SK-N-SH (cell line): ENCODE measurements at regions not wholly inside any gene's neighbourhood (a gene's known extent, or its start where the extent isn't known, plus 50 kb on each side); places are given as distances from the start of the nearest gene placed in this dataset.

Experiments used
- CTCF ChIA-PET: fragments of 300-600, 350-600 bp; formaldehyde crosslinking; extraction: SDS; loops from one replicate; lab custom pipeline; 2021; lab: Yijun Ruan, JAX
- POLR2A ChIA-PET: fragments of 350-600 bp; sonication (Branson Sonifier 250); formaldehyde crosslinking; extraction: SDS; loops from one replicate; lab custom pipeline; 2020; ENCODE audit warnings: antibody characterized with exemption, inconsistent platforms; lab: Yijun Ruan, JAX
- DNase-seq: peaks from one replicate; pipeline ENCODE4 v3.0.0; 2012
- H2AFZ ChIP-seq: fragments of 200-600 bp; sonication (generic); 2 replicates; pipeline ENCODE4 v1.8.1; 2016; ENCODE audit warnings: antibody characterized with exemption, mild to moderate bottlenecking, low read depth
- H3F3A ChIP-seq: fragments of 200-600 bp; sonication (generic); replicated peaks from 2 replicates; pipeline ENCODE3; 2016; ENCODE audit warnings: antibody characterized with exemption, mild to moderate bottlenecking; ENCODE audit not compliant: insufficient read depth
- H3K27ac ChIP-seq, 2 experiments: fragments of 200-500 bp in 1 of 2; fragments of 200-600 bp in 1 of 2; sonication (Bioruptor generic) in 1 of 2; sonication (generic), shearing (Covaris generic) in 1 of 2; 2 replicates each; pipeline versions ENCODE4 v1.5.1 to v1.6.1; 2014 to 2016; ENCODE audit warnings: low read depth in 2 of 2, inconsistent platforms in 1 of 2, low read length in 1 of 2, mild to moderate bottlenecking in 1 of 2, mixed read lengths in 1 of 2
- H3K27me3 ChIP-seq: fragments of 200-600 bp; sonication (generic), shearing (Covaris generic); 2 replicates; pipeline ENCODE4 v1.6.1; 2016; ENCODE audit warnings: mixed run types; ENCODE audit not compliant: insufficient read depth
- H3K36me3 ChIP-seq, 2 experiments: fragments of 200-500 bp in 1 of 2; fragments of 200-600 bp in 1 of 2; sonication (Bioruptor generic) in 1 of 2; sonication (generic) in 1 of 2; replicated peaks in 1 of 2; 2 replicates each; pipeline versions ENCODE3 to v1.5.1; 2014 to 2016; ENCODE audit warnings: low read length in 1 of 2, mild to moderate bottlenecking in 1 of 2; ENCODE audit not compliant: insufficient read depth in 2 of 2, control insufficient read depth in 1 of 2
- H3K4me1 ChIP-seq, 2 experiments: fragments of 200-500 bp in 1 of 2; fragments of 200-600 bp in 1 of 2; sonication (Bioruptor generic) in 1 of 2; sonication (generic), shearing (Covaris generic) in 1 of 2; 2 replicates each; pipeline versions ENCODE4 v1.5.1 to v1.6.1; 2014 to 2016; ENCODE audit warnings: low read depth in 1 of 2, low read length in 1 of 2, mixed run types in 1 of 2; ENCODE audit not compliant: insufficient read depth in 2 of 2, control insufficient read depth in 1 of 2
- H3K4me2 ChIP-seq: fragments of 200-600 bp; sonication (generic), shearing (Covaris generic); 2 replicates; pipeline ENCODE4 v1.6.1; 2017; ENCODE audit warnings: mixed run types
- H3K4me3 ChIP-seq, 2 experiments: fragments of 200-500 bp in 1 of 2; fragments of 200-600 bp in 1 of 2; sonication (Bioruptor generic) in 1 of 2; sonication (generic), shearing (Covaris generic) in 1 of 2; 2 replicates each; pipeline versions ENCODE4 v1.5.1 to v1.8.1; 2014 to 2016; ENCODE audit warnings: low read depth in 2 of 2, inconsistent platforms in 1 of 2, low read length in 1 of 2, mild to moderate bottlenecking in 1 of 2, mixed read lengths in 1 of 2, moderate library complexity in 1 of 2
- H3K79me2 ChIP-seq: fragments of 200-600 bp; sonication (generic); 2 replicates; pipeline ENCODE4 v1.8.1; 2017; ENCODE audit warnings: mild to moderate bottlenecking; ENCODE audit not compliant: insufficient read depth
- H3K9ac ChIP-seq: fragments of 200-600 bp; sonication (generic); 2 replicates; pipeline ENCODE4 v1.6.1; 2017; ENCODE audit warnings: mixed run types
- H3K9me2 ChIP-seq: fragments of 200-600 bp; sonication (generic); 2 replicates; pipeline ENCODE4 v1.6.1; 2017; ENCODE audit warnings: mixed run types
- H3K9me3 ChIP-seq: fragments of 200-600 bp; sonication (generic); 2 replicates; pipeline ENCODE4 v1.6.1; 2017; ENCODE audit warnings: mixed run types, mild to moderate bottlenecking, moderate library complexity
- H4K20me1 ChIP-seq: fragments of 200-600 bp; sonication (generic); 2 replicates; pipeline ENCODE4 v1.6.1; 2017; ENCODE audit warnings: mild to moderate bottlenecking, mixed run types; ENCODE audit not compliant: insufficient read depth
- CHD2 ChIP-seq: fragments of 150-350 bp; IDR thresholded peaks from 2 replicates; pipeline ENCODE4 v1.6.1; 2018; ENCODE audit warnings: low read length; ENCODE audit not compliant: partially characterized antibody
- CTCF ChIP-seq: fragments of 200-600 bp; sonication (generic); IDR thresholded peaks from 2 replicates; pipeline ENCODE4 v1.6.1; 2017; ENCODE audit warnings: antibody characterized with exemption, mild to moderate bottlenecking, moderate library complexity
- ELF1 ChIP-seq: IDR thresholded peaks from 2 replicates; pipeline ENCODE4 v1.4.0; 2012
- EP300 ChIP-seq, 2 experiments: IDR thresholded peaks; 2 replicates each; pipeline versions ENCODE4 v1.4.0 to v1.6.1; 2012; ENCODE audit warnings: borderline replicate concordance in 1 of 2, low read depth in 1 of 2, low read length in 1 of 2
- FOXJ3 ChIP-seq: sonication (generic); formaldehyde crosslinking; IDR thresholded peaks from 2 replicates; pipeline ENCODE4 v1.5.1; 2020; ENCODE audit warnings: mild to moderate bottlenecking, missing genetic modification reagents
- FOXM1 ChIP-seq: IDR thresholded peaks from 2 replicates; pipeline ENCODE4 v1.4.0; 2012; ENCODE audit warnings: low read depth, mild to moderate bottlenecking
- GABPA ChIP-seq: IDR thresholded peaks from 2 replicates; pipeline ENCODE4 v1.4.0; 2012; ENCODE audit warnings: low read depth, mild to moderate bottlenecking
- IRF3 ChIP-seq: fragments of 150-350 bp; IDR thresholded peaks from 2 replicates; pipeline ENCODE4 v1.6.1; 2016; ENCODE audit warnings: mild to moderate bottlenecking, low read depth, low read length
- MXI1 ChIP-seq: IDR thresholded peaks from 2 replicates; pipeline ENCODE4 v1.6.1; 2012; ENCODE audit warnings: mild to moderate bottlenecking, low read depth, low read length, improper control_type of control experiment
- NRF1 ChIP-seq: IDR thresholded peaks from 2 replicates; pipeline ENCODE4 v1.6.1; 2012; ENCODE audit warnings: low read depth, mild to moderate bottlenecking, low read length
- PBX3 ChIP-seq: IDR thresholded peaks from 2 replicates; pipeline ENCODE4; 2012
- POLR2AphosphoS5 ChIP-seq: IDR thresholded peaks from 2 replicates; pipeline ENCODE4 v1.6.1; 2012; ENCODE audit warnings: low read depth, low read length
- RAD21 ChIP-seq: IDR thresholded peaks from 2 replicates; pipeline ENCODE4 v1.6.1; 2012; ENCODE audit warnings: mild to moderate bottlenecking, low read length
- RCOR1 ChIP-seq: fragments of 150-350 bp; IDR thresholded peaks from 2 replicates; pipeline ENCODE4 v1.6.1; 2017; ENCODE audit warnings: antibody characterized with exemption, low read length
- RFX5 ChIP-seq: IDR thresholded peaks from 2 replicates; pipeline ENCODE4 v1.6.1; 2012; ENCODE audit warnings: mild to moderate bottlenecking, improper control_type of control experiment, low read length
- RXRA ChIP-seq: IDR thresholded peaks from 2 replicates; pipeline ENCODE4 v1.4.0; 2012; ENCODE audit warnings: low read depth, mild to moderate bottlenecking, borderline replicate concordance
- SMC3 ChIP-seq: IDR thresholded peaks from 2 replicates; pipeline ENCODE4 v1.6.1; 2012; ENCODE audit warnings: low read depth, low read length, improper control_type of control experiment
- TAF1 ChIP-seq: IDR thresholded peaks from 2 replicates; pipeline ENCODE4 v1.6.1; 2012; ENCODE audit warnings: low read depth, mild to moderate bottlenecking, low read length, moderate library complexity, borderline replicate concordance
- TCF12 ChIP-seq: IDR thresholded peaks from 2 replicates; pipeline ENCODE4 v1.4.0; 2012
- TEAD4 ChIP-seq: IDR thresholded peaks from 2 replicates; pipeline ENCODE4 v1.4.0; 2012; ENCODE audit warnings: mild to moderate bottlenecking, borderline replicate concordance; ENCODE audit not compliant: insufficient read depth
- YY1 ChIP-seq: IDR thresholded peaks from 2 replicates; pipeline ENCODE4 v1.4.0; 2012; ENCODE audit warnings: low read depth, mild to moderate bottlenecking
- WGBS: methylation state at CpG from one replicate; pipeline ENCODE4 v1.1.6; 2017; ENCODE audit warnings: low lambda C conversion rate; 5-methylcytosine and 5-hydroxymethylcytosine counted together
- TF ChIP-seq, protein P1 (sequence below): fragments of 150-350 bp; IDR thresholded peaks from 2 replicates; pipeline ENCODE4 v1.6.1; 2017; ENCODE audit warnings: antibody characterized with exemption, low read length, low read depth, borderline replicate concordance
- TF ChIP-seq, protein P2 (sequence below): IDR thresholded peaks from 2 replicates; pipeline ENCODE4 v1.4.0; 2012; ENCODE audit warnings: low read depth, borderline replicate concordance

- 2% methylated on average over 7 of the region's 7 CpGs for WGBS
- H4K20me1 ChIP-seq = no peaks in the 10 kb centered on the region
- POLR2A ChIA-PET = no interaction called here
- TF ChIP-seq FOXM1 (no peak), CHD2 (no peak), RXRA (no peak), CTCF (peak; percentile 90), TEAD4 (no peak), EP300 (IDR thresholded peaks at IDR 0.05; ENCODE audit: borderline replicate concordance in 1 of 2, low read depth in 1 of 2, low read length in 1 of 2) (no peak), RCOR1 (no peak), SMC3 (peak; percentile 62), RAD21 (peak; percentile 65), PBX3 (no peak), NRF1 (no peak), MXI1 (no peak), GABPA (peak; percentile 32; the same call in 1 of the 2 replicates), RFX5 (no peak), TCF12 (no peak), FOXJ3 (CRISPR knock-in tag) (no peak), YY1 (peak; percentile 60; the same call in 1 of the 2 replicates), TAF1 (no peak), ELF1 (no peak; the same call in 1 of the 2 replicates), IRF3 (no peak), POLR2AphosphoS5 (no peak)
- TF ChIP-seq, protein P1, sequence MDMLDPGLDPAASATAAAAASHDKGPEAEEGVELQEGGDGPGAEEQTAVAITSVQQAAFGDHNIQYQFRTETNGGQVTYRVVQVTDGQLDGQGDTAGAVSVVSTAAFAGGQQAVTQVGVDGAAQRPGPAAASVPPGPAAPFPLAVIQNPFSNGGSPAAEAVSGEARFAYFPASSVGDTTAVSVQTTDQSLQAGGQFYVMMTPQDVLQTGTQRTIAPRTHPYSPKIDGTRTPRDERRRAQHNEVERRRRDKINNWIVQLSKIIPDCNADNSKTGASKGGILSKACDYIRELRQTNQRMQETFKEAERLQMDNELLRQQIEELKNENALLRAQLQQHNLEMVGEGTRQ = no peak
- TF ChIP-seq, protein P2, sequence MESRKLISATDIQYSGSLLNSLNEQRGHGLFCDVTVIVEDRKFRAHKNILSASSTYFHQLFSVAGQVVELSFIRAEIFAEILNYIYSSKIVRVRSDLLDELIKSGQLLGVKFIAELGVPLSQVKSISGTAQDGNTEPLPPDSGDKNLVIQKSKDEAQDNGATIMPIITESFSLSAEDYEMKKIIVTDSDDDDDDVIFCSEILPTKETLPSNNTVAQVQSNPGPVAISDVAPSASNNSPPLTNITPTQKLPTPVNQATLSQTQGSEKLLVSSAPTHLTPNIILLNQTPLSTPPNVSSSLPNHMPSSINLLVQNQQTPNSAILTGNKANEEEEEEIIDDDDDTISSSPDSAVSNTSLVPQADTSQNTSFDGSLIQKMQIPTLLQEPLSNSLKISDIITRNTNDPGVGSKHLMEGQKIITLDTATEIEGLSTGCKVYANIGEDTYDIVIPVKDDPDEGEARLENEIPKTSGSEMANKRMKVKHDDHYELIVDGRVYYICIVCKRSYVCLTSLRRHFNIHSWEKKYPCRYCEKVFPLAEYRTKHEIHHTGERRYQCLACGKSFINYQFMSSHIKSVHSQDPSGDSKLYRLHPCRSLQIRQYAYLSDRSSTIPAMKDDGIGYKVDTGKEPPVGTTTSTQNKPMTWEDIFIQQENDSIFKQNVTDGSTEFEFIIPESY = no peak
- DNase-seq = peak; percentile 15
- H2AFZ ChIP-seq = no peak overlapping the region
- no peaks in the 10 kb centered on the region for H3K9me2 ChIP-seq
- no peak overlapping the region for H3K27ac ChIP-seq
- H3K4me3 ChIP-seq = no peak overlapping the region
- H3K9me3 ChIP-seq = no peaks in the 10 kb centered on the region
- no peaks in the 10 kb centered on the region for H3K79me2 ChIP-seq
- H3K4me1 ChIP-seq = no peaks in the 10 kb centered on the region
- H3K27me3 ChIP-seq = peaks cover 7% of the 10 kb centered on the region; the same call in 1 of the 2 replicates
- no peaks in the 10 kb centered on the region for H3K36me3 ChIP-seq
- H3K9ac ChIP-seq = no peak overlapping the region
- no peaks in the 10 kb centered on the region for H3F3A ChIP-seq
- H3K4me2 ChIP-seq = no peak overlapping the region
- CTCF ChIA-PET = interaction anchor here (0.7 to 2.5 kb wide), 24 partner anchors 9 to 743 kb away, joined by 3 to 13 read pairs (median 3); no protein-coding TSS in a partner anchor
Observed at GRCh38 chr9:73023025-73023541, 70.2 kb upstream of the ALDH1A1 start.
